Ramos (cell line): ENCODE measurements at regions not wholly inside any gene's neighbourhood (a gene's known extent, or its start where the extent isn't known, plus 50 kb on each side); places are given as distances from the start of the nearest gene placed in this dataset.
"Not testable (repeated sequence)": the region's sequence is repeated elsewhere in the genome, so short reads cannot be mapped to it uniquely, and the experiment has no call there.

Experiments
- in situ Hi-C: fragments of 300-500 bp; cut with MboI; formaldehyde crosslinking; loops from one replicate; pipeline ENCODE4 v1.14.3; 2022; ENCODE audit warnings: low sequenced_read_pairs; ENCODE audit not compliant: unreplicated experiment

DNA sequence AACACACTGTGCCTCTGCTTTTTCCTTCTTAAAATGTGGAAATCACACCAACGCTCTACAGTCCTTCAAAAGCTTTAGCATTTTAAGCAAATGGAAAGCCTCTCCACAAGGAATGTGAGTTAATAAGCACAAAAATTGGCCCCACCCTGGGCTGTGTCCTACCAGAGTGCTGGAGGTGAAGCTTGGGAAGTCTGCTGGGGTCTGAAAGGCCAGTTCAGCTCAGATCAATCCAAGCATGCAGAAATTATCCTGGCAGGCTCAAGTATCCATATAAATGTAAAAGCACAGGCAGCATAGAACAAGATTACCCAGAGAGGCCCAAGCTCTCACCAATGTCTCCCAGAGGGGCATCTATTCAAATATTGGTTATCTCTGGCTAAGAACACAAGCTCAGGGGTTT lies 98.5 kb downstream of the ESM1 start:
- in situ Hi-C loops = no loop called here

DNA sequence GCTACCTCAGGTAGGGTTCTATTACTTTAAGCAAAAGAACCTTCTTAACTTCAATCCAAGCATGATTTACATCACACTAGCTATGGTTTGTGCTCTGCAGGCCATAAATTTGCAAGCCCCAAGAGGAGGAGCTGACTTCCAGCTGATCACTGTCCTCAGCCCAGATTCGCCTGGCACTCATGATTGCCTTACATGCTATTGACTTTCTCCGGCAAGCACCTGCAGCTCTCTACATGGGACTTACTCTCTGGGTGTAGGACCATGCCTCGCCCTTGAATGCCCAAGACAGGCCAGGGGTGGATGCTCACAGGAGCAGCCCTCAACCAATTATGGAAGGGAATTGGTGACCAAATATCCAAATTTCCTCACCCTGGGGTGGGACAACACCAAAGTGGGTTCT lies 99.8 kb downstream of the ESM1 start:
- in situ Hi-C loops = no loop called here

DNA sequence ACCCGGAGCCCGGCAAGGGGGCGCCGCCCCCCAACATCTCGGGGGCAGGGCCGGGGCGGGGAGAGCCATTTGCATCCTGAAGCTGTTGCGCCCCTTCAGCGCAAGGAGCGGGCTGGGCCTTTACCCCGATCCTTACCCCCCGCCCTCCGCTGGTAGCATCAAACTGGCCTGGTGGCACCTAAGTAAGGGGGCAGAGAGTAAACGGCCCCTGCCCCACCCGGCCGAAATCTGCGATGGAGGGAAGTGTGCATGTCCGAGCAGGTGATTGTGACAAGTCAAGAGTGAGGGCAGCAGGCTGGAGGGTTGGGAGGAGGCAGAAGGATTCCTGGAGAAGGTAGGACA lies 101.2 kb downstream of the ESM1 start:
- in situ Hi-C loops = no loop called here

DNA sequence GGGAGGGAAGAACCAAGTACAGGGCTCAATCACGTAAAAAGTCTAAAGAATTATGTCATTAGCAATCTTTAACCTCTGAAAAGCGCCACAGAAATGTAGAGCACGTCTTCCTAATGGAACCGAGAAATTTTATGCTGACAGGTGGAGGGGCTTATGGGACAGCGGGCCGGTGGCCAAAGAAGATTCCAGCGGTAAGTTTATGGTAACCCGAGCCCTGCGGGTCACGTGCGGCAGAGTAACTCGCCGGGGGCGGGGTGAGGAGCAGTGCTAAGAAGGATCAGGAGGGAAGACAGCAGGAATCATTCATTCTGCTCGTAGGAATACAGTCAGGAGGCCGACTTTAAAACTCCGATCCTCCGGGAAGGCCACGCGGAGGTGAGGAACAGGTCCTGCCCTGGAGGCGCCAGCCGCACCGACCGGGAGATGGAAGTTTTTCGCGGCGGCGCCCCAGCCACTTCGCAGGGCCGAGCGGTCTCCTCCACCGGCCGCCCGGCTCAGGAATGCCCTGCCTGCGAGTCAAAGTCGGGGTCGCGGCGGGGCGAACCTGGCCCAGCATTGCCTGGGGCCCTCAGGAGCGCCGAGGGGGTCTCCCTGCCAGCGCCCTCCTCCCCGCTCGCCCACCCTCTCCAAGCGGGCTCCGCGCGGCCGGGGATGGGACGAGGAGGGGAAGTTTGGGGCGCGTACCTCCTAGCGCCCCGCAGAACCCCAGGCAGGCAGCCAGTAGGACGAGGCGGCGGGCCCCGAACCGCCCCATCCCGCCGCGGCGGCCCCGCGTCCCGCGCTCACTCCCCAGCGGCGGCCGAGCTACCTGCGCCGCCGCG lies 101.8 kb downstream of the ESM1 start:
- in situ Hi-C loops = no loop called here

DNA sequence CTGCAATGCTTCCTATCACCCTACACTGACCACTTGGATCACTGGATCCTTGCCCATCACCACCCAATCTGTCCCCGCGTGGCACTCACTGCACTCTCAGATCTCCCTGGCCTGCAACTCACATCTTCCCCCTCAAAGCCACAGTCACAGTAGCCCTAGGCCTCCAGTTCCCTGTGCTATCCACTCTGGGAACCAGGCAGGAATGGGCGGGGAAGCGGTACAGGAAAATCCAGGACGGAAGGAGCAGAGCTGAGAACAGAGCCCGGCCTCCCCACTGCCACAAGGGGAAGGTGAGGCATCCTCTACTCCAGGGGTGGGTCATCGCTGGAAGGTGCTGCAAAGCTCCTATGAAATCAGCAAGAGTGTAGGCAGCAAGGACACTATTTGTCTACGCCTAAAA lies 102.6 kb downstream of the ESM1 start:
- in situ Hi-C loops = no loop called here

DNA sequence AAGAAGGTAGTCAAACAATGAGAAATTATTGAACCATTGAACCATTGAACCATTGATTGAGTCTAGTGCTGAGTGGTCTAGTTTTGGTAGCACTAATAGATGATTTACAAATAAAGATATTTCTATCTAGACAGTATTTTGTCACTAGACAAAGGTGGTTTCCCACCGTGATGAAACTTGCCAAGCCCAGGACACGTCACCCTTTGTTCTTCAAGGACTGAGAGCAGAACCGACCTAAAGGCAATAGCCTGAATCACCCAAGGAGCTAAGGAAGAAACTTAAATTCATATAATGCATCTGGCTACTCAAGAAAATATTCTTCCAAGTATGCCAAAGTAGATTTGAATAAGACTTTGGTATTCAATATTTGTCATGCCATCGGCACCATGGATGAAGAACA lies 103.3 kb downstream of the ESM1 start:
- in situ Hi-C loops = no loop called here

DNA sequence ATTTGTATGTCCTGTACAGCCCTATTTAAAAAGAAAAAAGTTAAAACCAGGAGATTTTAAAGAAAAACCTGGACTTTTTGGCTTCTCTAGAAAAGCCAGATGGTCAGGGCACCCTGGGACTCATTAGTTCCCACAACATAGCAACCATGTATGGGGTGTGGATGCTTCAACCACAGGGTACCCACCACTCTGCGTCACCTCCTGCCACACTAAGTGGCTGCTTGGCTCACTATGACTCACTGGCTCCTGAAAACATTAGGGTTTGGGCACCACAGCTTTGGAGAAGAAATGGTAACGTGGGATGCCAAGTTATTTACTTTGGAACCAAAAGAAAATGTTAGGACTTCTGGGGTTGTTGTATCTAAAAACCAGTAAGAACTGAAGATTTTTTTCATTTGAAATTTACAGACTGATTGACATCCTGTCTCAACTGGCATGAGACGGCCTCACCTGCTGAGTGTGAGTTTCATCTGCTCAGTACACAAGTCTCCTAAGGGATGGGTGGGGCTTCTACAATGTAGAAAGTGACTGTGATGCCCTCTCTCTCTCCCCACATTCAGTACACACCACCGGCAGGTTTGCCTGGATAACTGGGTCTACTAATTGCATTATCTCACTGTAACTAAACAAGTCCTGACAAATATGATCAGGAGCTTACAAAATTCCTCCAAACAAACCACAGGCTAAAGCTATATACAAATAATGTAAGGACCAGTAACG lies 103.9 kb downstream of the ESM1 start:
- in situ Hi-C loops = no loop called here

DNA sequence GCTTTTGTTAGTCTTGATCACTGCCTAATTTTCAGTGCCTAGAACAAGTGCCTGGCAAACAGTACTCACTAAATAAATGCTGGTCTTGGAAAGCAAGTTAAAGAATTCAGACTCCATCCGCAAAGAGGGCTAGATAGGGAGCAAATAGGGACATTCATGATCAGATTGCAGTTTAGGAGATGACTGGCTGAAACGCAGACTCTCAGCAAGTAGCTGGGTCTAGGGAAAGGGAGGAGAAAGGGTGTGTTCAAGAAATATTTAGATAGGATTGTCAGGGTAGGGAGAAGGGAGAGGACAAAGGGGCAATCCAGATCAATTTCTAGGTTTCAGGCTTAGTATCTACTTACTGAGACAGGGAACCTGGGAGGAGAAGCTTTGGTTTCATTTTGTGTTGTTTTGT lies 108.4 kb downstream of the ESM1 start:
- in situ Hi-C loops = no loop called here

DNA sequence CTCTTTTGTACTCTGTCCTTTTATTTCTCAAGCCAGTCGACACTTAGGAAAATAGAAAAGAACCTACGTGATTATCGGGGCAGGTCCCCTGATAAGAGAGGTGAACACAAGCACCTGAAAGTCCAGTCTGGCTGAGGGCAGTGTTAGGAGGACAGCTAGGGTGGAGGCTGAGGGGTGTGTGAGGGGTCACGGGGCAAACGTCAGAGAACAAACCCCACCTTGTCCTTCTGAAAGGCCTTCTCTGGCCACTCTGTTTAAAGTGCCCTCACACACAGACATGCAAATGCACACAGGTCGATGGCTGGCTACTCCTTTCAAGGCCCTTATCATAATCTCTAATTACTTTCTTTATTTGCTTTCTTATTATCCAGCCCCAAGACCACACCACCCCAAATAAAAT lies 108.8 kb downstream of the ESM1 start:
- in situ Hi-C loops = no loop called here

DNA sequence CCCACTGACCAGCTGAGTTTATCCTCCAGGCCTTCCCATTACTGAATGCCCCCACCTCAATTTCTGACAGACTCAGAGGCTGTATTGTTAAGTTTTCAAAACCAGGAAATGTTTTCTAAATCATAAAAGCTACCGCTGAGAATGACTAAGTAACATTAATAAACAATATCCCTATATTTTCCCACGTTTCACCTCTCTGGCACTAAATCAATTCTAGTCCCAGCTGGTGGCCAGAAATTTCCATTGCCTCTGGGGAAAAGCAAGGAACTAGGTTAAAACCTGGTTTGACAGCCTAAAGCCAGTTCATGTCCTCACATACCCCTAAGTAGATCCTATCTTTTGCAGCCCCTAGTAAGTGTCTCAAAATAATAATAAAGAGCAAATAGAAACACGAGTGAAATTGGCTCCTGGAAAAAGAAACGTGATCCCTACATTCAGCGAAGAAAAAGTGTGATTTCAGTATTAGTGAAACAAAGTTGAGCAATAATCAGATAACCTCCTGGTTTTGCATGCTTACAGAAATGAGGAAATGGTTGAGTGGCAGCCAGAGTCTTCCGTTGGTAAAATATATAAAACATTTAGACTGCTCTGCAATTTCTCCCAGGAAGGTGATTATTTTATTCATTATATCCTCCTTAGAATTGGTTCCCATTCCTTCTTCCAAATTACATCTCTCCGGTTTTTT lies 110.9 kb downstream of the ESM1 start:
- in situ Hi-C loops = no loop called here

DNA sequence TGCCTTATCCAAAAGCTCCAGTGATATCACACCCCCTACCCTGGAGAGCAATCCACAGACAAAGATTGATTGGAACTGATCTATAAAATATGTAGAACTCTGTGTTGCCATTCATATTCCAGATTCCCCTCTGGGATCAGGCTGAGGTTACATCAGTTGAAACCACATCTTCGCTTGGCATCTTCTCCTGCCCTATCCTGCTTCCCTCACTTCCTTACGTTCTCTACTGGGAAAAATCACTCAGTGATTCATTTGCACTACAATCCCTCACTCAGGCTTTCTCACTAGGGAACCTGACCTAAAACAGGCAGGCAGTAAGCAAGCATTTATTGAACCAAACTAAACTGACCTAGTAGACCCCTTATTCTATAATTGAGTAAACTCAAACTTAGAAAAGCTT lies 111.7 kb downstream of the ESM1 start:
- in situ Hi-C loops = no loop called here

DNA sequence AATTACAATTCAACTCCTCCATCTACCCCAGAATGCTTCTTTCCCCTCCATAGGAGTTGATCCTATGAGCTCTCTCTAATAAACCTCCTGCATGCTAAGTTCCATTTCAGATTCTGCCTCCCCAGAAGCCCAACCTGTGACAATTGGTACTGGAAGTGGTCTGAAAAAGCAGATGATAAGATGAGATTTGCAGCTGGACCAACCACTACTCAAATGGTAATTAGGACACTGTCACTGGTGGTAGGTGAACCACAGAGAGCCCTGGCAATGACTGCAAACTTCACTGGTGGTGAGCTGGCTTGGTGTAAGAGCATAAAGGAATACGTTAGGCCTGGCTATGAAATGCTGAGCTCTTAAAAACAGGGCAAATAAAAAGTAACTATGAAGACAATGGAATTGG lies 112.6 kb downstream of the ESM1 start:
- in situ Hi-C loops = no loop called here

DNA sequence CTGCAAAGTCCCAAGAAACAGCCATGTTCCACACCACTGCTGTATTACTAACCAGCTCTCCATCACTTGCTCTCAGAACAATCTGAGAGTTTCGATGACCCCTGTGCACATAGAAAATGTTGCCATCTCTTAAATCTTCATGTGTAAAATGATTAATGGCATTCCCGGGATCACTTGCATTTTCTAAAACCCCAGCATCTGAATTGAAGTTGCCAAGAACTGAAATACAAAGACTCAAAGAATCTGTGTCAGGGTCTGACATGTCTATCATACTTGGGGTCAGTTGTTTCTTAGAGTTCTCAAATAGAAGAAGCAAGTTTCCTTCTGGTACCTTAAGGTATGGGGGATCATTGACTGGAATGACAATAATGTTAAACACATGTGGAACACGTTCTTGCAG lies 115.1 kb downstream of the ESM1 start:
- in situ Hi-C loops = no loop called here

DNA sequence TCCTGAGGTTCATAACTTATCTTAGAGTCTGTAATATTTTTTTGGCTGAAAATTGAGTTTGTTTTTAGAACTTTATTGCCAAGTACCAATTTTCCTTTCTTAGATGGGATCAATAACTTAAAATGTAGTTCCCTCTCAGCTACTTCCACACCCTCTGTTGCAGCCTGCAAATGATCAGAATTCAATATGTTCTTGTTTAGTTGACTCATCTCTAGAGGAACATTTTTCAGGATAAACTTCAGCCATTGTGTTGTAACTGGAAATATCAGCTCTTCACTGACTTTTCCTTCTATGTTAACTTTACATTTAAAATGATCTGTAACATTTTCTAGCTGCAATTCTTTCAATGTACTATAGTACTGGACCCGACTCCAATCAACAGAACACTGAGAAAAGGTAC lies 115.7 kb downstream of the ESM1 start:
- in situ Hi-C loops = no loop called here

DNA sequence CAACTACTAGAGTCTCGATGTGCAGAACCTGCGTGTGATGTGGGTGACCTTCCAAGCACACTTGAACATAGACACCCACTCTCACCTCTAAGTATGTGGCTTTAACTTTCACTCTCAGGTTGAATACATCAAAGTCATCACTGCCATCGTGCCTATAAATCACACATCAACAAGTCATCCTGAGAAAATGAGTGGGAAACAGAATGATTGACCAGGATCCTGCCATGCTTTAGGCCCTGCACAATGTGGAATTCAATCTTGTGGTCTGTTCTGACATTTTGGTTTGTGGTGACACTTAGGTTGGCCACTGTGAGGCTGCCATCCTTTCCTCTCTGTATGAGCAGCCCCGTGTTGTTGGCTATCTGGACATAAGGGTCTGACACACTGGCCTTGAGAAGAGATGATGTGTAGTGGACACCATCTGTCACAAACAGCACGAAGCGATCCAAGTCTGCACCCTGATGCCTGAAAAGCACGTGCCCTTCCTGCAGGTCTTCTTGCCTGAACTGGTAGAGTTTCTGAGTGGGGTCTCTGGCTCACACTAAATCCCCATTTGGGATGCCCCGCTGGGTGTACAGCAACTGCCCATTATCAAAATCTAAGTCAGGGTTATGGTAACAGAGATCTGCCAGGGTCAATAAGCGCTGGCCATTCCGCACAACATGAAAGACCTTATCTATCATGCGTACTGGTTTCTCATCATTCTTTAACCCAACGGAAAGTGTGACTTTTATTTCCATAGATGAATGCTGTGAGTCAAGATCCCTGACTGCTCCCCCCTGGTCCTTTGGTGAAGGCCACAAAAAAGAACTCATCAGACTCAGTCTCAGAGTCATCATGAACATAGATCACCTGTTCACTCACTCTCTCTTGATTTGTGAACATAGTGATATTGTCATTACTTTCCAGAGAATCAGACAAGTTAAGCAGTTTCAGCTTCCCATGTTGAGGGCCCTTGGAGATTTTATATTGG lies 116.6 kb downstream of the ESM1 start:
- in situ Hi-C loops = no loop called here

DNA sequence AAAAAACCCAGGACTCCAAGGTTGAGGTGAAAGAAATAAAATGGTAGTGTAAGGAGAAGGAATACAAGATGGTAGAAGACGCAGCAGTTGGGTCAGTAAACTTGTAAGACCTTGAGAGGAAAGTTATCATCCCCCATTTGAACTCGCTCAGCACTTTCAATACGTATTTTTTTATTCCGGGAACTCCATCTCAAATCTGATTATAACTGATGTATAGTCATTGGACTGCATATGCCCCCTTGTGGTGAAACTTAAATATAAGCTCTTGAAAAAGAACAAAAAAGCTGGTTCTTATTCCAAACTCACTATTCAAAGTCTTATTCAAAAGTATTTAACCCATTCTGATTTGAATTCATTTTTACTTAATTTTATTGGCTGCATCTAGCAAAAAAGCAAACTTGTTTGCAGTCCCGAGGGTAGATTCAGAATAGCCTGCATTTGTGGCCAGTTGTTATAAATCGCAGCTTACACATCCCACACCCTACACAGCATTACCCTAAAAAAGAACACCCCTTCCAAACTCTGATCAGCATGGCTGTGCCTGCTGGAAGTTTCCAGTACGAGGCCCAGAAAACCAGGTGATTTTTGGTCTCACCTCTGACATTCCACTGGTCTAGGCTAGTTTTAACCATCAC lies 118.0 kb downstream of the ESM1 start:
- in situ Hi-C loops = no loop called here

DNA sequence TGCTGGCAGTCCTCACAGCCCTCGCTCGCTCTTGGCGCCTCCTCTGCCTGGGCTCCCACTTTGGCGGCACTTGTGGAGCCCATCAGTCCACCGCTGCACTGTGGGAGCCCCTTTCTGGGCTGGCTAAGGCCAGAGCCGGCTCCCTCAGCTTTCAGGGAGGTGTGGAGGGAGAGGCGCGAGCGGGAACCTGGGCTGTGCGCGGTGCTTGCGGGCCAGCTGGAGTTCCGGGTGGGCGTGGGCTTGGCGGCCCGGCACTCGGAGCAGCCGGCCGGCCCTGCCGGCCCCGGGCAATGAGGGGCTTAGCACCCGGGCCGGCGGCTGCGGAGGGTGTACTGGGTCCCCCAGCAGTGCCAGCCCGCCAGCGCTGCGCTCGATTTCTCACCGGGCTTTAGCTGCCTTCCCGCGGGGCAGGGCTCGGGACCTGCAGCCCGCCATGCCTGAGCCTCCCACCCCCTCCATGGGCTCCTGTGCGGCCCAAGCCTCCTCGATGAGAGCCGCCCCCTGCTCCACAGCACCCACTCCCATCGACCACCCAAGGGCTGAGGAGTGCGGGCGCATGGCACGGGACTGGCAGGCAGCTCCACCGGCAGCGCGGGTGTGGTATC lies 120.4 kb downstream of the ESM1 start:
- in situ Hi-C loops = not testable (repeated sequence)

DNA sequence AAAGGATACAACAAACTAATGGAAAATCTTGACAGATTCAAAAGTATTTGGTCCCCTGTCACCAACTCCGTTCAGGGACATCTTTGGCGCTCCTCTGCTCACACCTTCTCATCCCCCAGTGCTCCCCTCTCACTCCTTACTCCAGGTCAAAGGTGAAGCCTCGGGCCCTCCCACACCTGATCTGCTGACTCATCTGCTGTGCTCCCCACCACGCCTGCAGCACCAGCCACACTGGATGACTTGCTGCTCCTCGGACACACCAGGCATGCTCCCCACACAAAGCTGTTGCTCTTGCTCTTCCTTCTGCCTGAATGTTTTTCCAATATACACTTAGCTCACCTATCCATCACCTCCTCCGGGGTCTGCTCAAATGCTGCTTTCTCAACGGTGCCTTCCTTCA lies 123.4 kb downstream of the ESM1 start:
- in situ Hi-C loops = no loop called here

DNA sequence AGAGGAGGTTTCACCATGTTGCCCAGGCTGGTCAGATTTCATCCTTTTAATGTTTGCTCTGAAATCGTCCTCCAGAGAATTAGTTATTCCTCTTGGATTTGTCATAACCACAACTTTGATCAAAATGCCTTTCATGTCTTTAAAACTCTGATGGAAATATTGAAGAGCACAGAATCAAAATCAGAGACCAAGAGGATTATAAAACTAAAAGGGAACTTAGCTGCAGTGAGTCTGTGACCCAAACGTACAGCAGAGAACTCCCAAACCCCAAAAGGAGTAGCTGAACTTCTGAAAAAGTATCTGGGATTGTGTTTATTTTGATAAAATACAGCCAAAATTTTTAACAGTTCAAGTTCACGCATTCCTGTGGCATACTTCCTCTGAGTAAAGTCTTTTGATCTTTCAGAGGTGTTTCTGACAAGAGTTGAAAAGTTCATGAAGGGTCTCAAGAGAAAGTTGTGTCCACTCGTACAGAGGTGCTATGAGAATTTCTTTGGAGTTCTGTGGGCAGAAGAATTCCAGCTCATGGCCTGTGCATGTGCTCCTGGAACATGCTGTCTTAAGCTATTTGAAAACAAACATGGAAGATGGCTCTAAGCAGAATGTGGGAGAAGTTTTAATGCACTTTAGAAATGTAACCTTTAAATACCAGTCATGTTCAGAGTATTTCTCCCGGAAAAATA lies 124.0 kb downstream of the ESM1 start:
- in situ Hi-C loops = no loop called here
